ENCODE measurements at regions not wholly inside any gene's neighbourhood (a gene's known extent, or its start where the extent isn't known, plus 50 kb on each side); places are given as distances from the start of the nearest gene placed in this dataset.

GRCh38 chr12:89253488-89253887, 98.8 kb downstream of the DUSP6 start:
- DNase-seq = no peak

GRCh38 chr12:89252284-89252683, 100.0 kb downstream of the DUSP6 start:
- DNase-seq = no peak

- no peak for DNase-seq
Observed at GRCh38 chr12:89251342-89252271, 100.7 kb downstream of the DUSP6 start.

- DNase-seq = no peak
Observed at GRCh38 chr12:89250636-89251035, 101.7 kb downstream of the DUSP6 start.

- peak; percentile 27 for DNase-seq
Observed at GRCh38 chr12:89250213-89250612, 102.1 kb downstream of the DUSP6 start.

- no peak for DNase-seq
Observed at GRCh38 chr12:89247967-89248366, 104.3 kb downstream of the DUSP6 start.

GRCh38 chr12:89247541-89247942, 104.8 kb downstream of the DUSP6 start:
- peak; percentile 82 for DNase-seq

GRCh38 chr12:89245090-89245489, 107.2 kb downstream of the DUSP6 start:
- no peak for DNase-seq

GRCh38 chr12:89244536-89244935, 107.8 kb downstream of the DUSP6 start:
- no peak for DNase-seq

GRCh38 chr12:89243771-89244170, 108.5 kb downstream of the DUSP6 start:
- DNase-seq = no peak

- no peak for DNase-seq
Observed at GRCh38 chr12:89239534-89239933, 112.8 kb downstream of the DUSP6 start.

GRCh38 chr12:89238593-89238992, 113.7 kb downstream of the DUSP6 start:
- DNase-seq = no peak

GRCh38 chr12:89237763-89238162, 114.5 kb downstream of the DUSP6 start:
- DNase-seq = no peak

- peak; percentile 95 for DNase-seq
Observed at GRCh38 chr12:89236748-89237383, 115.4 kb downstream of the DUSP6 start.

GRCh38 chr12:89236237-89236636, 116.1 kb downstream of the DUSP6 start:
- no peak for DNase-seq

GRCh38 chr12:89235189-89235993, 116.9 kb downstream of the DUSP6 start:
- DNase-seq = no peak

GRCh38 chr12:89234324-89235114, 117.8 kb downstream of the DUSP6 start:
- no peak for DNase-seq

- DNase-seq = no peak
Observed at GRCh38 chr12:89231686-89232085, 120.6 kb downstream of the DUSP6 start.

- no peak for DNase-seq
Observed at GRCh38 chr12:89230376-89231315, 121.7 kb downstream of the DUSP6 start.

- no peak for DNase-seq
Observed at GRCh38 chr12:89228491-89228890, 123.8 kb downstream of the DUSP6 start.

- no peak for DNase-seq
Observed at GRCh38 chr12:89227774-89228173, 124.5 kb downstream of the DUSP6 start.
